ENCODE measurements at regions not wholly inside any gene's neighbourhood (a gene's known extent, or its start where the extent isn't known, plus 50 kb on each side); places are given as distances from the start of the nearest gene placed in this dataset.

GRCh38 chr18:53639687-53640086, 584.8 kb downstream of the MBD2 start:
- TF ChIP-seq POLR2A (IDR thresholded peaks at IDR 0.05) = no peak
- no peak for TF ChIP-seq EP300 (IDR thresholded peaks at IDR 0.05)

Measured in ovary (tissue), 1 donor.